Left lung (tissue), 4 donors: ENCODE measurements at regions not wholly inside any gene's neighbourhood (a gene's known extent, or its start where the extent isn't known, plus 50 kb on each side); places are given as distances from the start of the nearest gene placed in this dataset.

Source experiments
- ATAC-seq: fragments of 200-7000 bp; cut with Tn5 transposase; one replicate; pipeline ENCODE4 v1.9.1; 2020; ENCODE audit warnings: moderate library complexity
- DNase-seq, 4 donors: peaks; one replicate each; pipeline ENCODE4 v3.0.0-alpha.2; 2013 to 2020
- H3K27ac ChIP-seq, 2 donors: fragments of 200-600 bp; sonication (generic) in 1 of 2; one replicate each; pipeline versions ENCODE4 v1.5.0 to v1.8.0; 2020 to 2021
- H3K27me3 ChIP-seq, 2 donors: fragments of 200-600 bp; sonication (generic) in 1 of 2; one replicate each; pipeline versions ENCODE4 v1.5.0 to v1.8.0; 2020 to 2021
- H3K36me3 ChIP-seq, 2 donors: fragments of 200-600 bp; sonication (generic) in 1 of 2; one replicate each; pipeline versions ENCODE4 v1.5.0 to v1.8.0; 2020 to 2021
- H3K4me1 ChIP-seq, 2 donors: fragments of 200-600 bp; one replicate each; pipeline ENCODE4 v1.8.0; 2021
- H3K4me3 ChIP-seq, 2 donors: fragments of 200-600 bp; sonication (generic) in 1 of 2; one replicate each; pipeline versions ENCODE4 v1.5.0 to v1.8.0; 2020 to 2021; ENCODE audit warnings: mild to moderate bottlenecking in 1 of 2
- H3K9me3 ChIP-seq, 2 donors: fragments of 200-600 bp; sonication (generic) in 1 of 2; one replicate each; pipeline versions ENCODE4 v1.5.0 to v1.8.0; 2020 to 2021
- intact Hi-C, 2 donors: fragments of 100-400 bp; cut with DNase I; formaldehyde crosslinking; loops; one replicate each; pipeline versions ENCODE4 v1.11.2 to v1.14.2; 2022
- TF ChIP-seq, protein P1 (sequence below), 2 donors: fragments of 200-600 bp; sonication (generic) in 1 of 2; IDR thresholded peaks; one replicate each; pipeline versions ENCODE4 v1.5.0 to v1.8.0; 2021; ENCODE audit warnings: antibody characterized with exemption in 2 of 2
- donor health status: DM: no; HTN: yes; CAD: no.
- donor health status: DM: no; HTN: no; CAD: no.

DNA sequence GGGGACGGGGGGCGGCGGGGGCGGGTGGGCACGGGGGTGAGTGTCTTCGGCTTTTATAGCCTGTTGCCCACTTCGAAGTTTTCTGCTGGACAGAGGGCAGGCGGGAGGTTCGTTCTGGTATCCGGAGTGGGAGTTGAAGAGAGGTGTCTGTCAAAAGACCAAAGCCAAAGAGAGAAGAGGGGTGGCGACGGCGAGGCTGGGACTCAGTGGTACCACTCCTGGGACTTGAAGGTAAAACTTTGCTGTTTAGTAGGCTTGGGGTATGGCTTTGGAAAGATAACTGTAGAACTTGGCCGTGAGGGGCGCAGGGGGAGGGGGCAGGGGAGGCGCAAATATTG lies 215.8 kb upstream of the DTNA start:
- Histone ChIP-seq H3K9me3 (no peaks in the 10 kb centered on the region), H3K27ac (no peak overlapping the region), H3K4me3 (peak overlapping the region; percentile 30 to 35), H3K27me3 (peaks cover 0 to 54% of the 10 kb centered on the region in 2 donors), H3K4me1 (no peaks in the 10 kb centered on the region), H3K36me3 (no peaks in the 10 kb centered on the region)
- ATAC-seq: peak; percentile 12
- TF ChIP-seq, protein P1, sequence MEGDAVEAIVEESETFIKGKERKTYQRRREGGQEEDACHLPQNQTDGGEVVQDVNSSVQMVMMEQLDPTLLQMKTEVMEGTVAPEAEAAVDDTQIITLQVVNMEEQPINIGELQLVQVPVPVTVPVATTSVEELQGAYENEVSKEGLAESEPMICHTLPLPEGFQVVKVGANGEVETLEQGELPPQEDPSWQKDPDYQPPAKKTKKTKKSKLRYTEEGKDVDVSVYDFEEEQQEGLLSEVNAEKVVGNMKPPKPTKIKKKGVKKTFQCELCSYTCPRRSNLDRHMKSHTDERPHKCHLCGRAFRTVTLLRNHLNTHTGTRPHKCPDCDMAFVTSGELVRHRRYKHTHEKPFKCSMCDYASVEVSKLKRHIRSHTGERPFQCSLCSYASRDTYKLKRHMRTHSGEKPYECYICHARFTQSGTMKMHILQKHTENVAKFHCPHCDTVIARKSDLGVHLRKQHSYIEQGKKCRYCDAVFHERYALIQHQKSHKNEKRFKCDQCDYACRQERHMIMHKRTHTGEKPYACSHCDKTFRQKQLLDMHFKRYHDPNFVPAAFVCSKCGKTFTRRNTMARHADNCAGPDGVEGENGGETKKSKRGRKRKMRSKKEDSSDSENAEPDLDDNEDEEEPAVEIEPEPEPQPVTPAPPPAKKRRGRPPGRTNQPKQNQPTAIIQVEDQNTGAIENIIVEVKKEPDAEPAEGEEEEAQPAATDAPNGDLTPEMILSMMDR (IDR thresholded peaks at IDR 0.05): no peak
- intact Hi-C loops: no loop called here
- peak in 1 of 4 donors; percentile 54 for DNase-seq

GRCh38 chr18:34495506-34495905 lies 214.6 kb upstream of the DTNA start:
- Histone ChIP-seq H3K9me3 (no peaks in the 10 kb centered on the region), H3K4me3 (no peak overlapping the region), H3K36me3 (no peaks in the 10 kb centered on the region), H3K27ac (no peak overlapping the region), H3K4me1 (no peaks in the 10 kb centered on the region), H3K27me3 (peaks cover 0 to 48% of the 10 kb centered on the region in 2 donors)
- intact Hi-C loops: no loop called here
- ATAC-seq (no peak), DNase-seq (peak in 2 of 4 donors; percentile 48 to 52)
- TF ChIP-seq, protein P1 (IDR thresholded peaks at IDR 0.05): no peak

DNA sequence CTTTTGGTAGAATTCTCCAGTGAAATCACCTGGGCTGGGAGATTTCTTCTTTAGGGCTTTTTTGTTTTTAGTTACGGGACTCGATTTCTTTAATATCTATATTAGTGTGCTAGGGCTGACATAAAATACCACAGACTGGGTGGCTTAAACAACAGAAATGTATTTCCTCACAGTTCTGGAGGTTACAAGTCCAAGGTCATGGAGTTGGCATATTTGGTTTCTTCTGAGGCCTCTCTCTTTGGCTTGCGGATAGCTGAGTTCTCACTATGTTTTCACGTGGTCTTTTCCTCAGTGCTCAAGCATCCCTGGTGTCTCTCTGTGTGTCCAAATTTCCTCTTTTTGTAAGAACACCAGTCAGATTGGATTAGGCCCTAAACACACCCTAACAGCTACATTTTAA lies 208.5 kb upstream of the DTNA start:
- intact Hi-C loops: no loop called here
- Histone ChIP-seq H3K9me3 (peaks cover 0 to 5% of the 10 kb centered on the region in 2 donors), H3K36me3 (no peaks in the 10 kb centered on the region), H3K27me3 (no peaks in the 10 kb centered on the region), H3K4me1 (no peaks in the 10 kb centered on the region), H3K4me3 (no peak overlapping the region), H3K27ac (no peak overlapping the region)
- ATAC-seq (no peak), DNase-seq (no peak)
- TF ChIP-seq, protein P1 (IDR thresholded peaks at IDR 0.05): no peak

DNA sequence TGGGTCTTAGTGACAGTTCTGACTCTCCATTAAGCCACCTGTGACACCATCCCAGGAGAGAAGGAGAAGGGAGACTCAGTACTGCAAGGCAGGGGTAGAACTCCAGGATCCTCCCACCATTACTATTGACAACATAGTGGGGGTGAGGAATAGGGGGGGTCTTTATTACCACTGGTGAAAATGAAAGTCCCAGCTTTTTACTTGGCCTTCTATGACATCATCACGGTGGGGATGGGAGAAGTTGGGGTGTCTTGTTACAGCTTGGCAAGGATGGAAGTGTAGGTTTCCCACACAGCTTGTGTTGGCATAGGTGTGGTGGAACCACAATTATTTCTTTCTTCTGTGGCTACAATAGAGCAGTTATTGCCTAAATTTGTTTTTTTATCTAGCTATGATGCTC lies 203.9 kb upstream of the DTNA start:
- no peak overlapping the region for H3K27ac ChIP-seq
- no peak overlapping the region for H3K4me3 ChIP-seq
- no peaks in the 10 kb centered on the region for H3K27me3 ChIP-seq
- no peaks in the 10 kb centered on the region for H3K4me1 ChIP-seq
- TF ChIP-seq, protein P1 (IDR thresholded peaks at IDR 0.05): no peak
- no peaks in the 10 kb centered on the region for H3K36me3 ChIP-seq
- DNase-seq (no peak), ATAC-seq (no peak)
- H3K9me3 ChIP-seq: peaks cover 0 to 4% of the 10 kb centered on the region in 2 donors
- intact Hi-C loops: no loop called here

GRCh38 chr18:34509163-34509562 lies 200.9 kb upstream of the DTNA start:
- Histone ChIP-seq H3K4me1 (no peaks in the 10 kb centered on the region), H3K9me3 (peaks cover 0 to 2% of the 10 kb centered on the region in 2 donors), H3K4me3 (no peak overlapping the region), H3K27ac (no peak overlapping the region), H3K27me3 (no peaks in the 10 kb centered on the region), H3K36me3 (no peaks in the 10 kb centered on the region)
- no peak for DNase-seq
- intact Hi-C loops: no loop called here
- TF ChIP-seq, protein P1 (IDR thresholded peaks at IDR 0.05): no peak
- no peak for ATAC-seq
